ENCODE measurements at regions not wholly inside any gene's neighbourhood (a gene's known extent, or its start where the extent isn't known, plus 50 kb on each side); places are given as distances from the start of the nearest gene placed in this dataset.
A peak's percentile ranks its signal among the peaks of the same experiment; 100 is the strongest.

DNA sequence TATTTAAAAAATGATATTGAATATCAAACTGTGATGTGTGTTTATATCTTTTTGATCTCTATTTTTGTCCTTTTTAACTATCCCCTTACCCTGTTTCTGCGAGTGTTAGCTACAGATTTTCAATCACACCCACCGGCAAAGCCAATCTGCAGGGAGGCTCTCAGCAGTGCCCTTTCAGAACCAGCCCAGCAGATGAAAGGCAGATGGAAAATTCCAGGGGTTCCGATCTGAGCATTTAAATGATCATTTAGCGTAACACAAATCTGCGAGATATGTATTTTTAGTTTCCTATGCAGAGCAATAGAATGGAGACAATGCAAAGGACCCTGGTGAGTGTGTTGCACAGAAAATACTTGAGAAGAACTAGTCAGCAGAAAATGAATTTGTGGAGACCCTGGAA lies 2170.5 kb upstream of the PIK3C3 start:
- Histone ChIP-seq H3K27me3 (replicated peaks in 1 of 4; ENCODE audit: control insufficient read depth in 3 of 4, extremely low read depth in 1 of 4, insufficient read depth in 3 of 4, low read length in 3 of 4) (no peaks in the 10 kb centered on the region), H3K4me2 (ENCODE audit: insufficient read depth in 1 of 2, low read depth in 2 of 2, low read length in 2 of 2) (peak overlapping the region in 1 of 2 experiments; percentile 1; a peak in 2 of 4 replicates), H3K79me1 (ENCODE audit: low read depth, low read length) (no peaks in the 10 kb centered on the region), H3K4me3 (ENCODE audit: extremely low read depth in 1 of 4, insufficient read depth in 2 of 4, low read depth in 3 of 4, low read length in 4 of 4) (no peak overlapping the region), H3K4me1 (replicated peaks in 1 of 4; ENCODE audit: control insufficient read depth in 3 of 4, insufficient read depth in 4 of 4, low read length in 3 of 4) (peaks cover 1 to 14% (median 4%) of the 10 kb centered on the region in 4 experiments; a peak in 3 of 7 replicates), H3K23me2 (ENCODE audit: low read depth, low read length) (no peaks in the 10 kb centered on the region; the same call in 1 of the 2 replicates), H3K36me3 (ENCODE audit: control insufficient read depth in 2 of 4, insufficient read depth in 4 of 4, low read length in 3 of 4) (no peaks in the 10 kb centered on the region), H3K56ac (replicated peaks; ENCODE audit: insufficient read length, low read depth, low read length) (no peak overlapping the region), H3K79me2 (ENCODE audit: control insufficient read depth in 1 of 2, insufficient read depth in 2 of 2, low read length in 2 of 2) (peaks cover 0 to 72% of the 10 kb centered on the region in 2 experiments; a peak in 2 of 4 replicates), H3K18ac (ENCODE audit: extremely low read depth, low read length) (no peak overlapping the region), H2BK20ac (ENCODE audit: low read length) (no peak overlapping the region), H2AK5ac (ENCODE audit: low read depth, low read length) (no peak overlapping the region), H4K91ac (replicated peaks; ENCODE audit: insufficient read length, low read length) (no peak overlapping the region), H4K5ac (ENCODE audit: insufficient read length, low read depth, low read length) (no peak overlapping the region), H3K23ac (ENCODE audit: insufficient read length) (no peak overlapping the region), H4K8ac (ENCODE audit: extremely low read depth, insufficient read depth, low read length) (no peak overlapping the region), H3K27ac (ENCODE audit: low read depth, low read length) (no peak overlapping the region), H3K14ac (ENCODE audit: insufficient read length) (no peak overlapping the region), H3K9me3 (ENCODE audit: insufficient read depth in 2 of 2, low read depth in 1 of 2, low read length in 1 of 2) (no peaks in the 10 kb centered on the region), H2BK15ac (ENCODE audit: low read length) (no peak overlapping the region), H4K20me1 (replicated peaks in 1 of 2; ENCODE audit: control insufficient read depth in 1 of 2, insufficient read depth in 2 of 2, low read length in 2 of 2) (no peaks in the 10 kb centered on the region), H2BK120ac (replicated peaks; ENCODE audit: low read depth, low read length) (no peak overlapping the region), H3K9ac (replicated peaks in 1 of 4; ENCODE audit: extremely low read depth in 1 of 4, low read depth in 3 of 4, low read length in 3 of 4) (no peak overlapping the region), H2BK12ac (ENCODE audit: low read depth, low read length) (no peak overlapping the region), H2BK5ac (ENCODE audit: low read depth, low read length) (no peak overlapping the region), H2AFZ (ENCODE audit: low read length) (no peak overlapping the region), H3K4ac (replicated peaks; ENCODE audit: insufficient read length, low read depth, low read length) (no peak overlapping the region)
- CTCF ChIA-PET (ENCODE audit: partially characterized antibody), result no interaction called here
- TF ChIP-seq KDM4A (IDR thresholded peaks at IDR 0.05; ENCODE audit: low read depth, low read length, severe bottlenecking) (no peak), CHD2 (IDR thresholded peaks at IDR 0.05; ENCODE audit: low read length) (no peak), POLR2AphosphoS5 (IDR thresholded peaks at IDR 0.05; ENCODE audit: low read depth, low read length) (no peak)
- TF ChIP-seq, protein P1, sequence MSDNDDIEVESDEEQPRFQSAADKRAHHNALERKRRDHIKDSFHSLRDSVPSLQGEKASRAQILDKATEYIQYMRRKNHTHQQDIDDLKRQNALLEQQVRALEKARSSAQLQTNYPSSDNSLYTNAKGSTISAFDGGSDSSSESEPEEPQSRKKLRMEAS (IDR thresholded peaks at IDR 0.05), result no peak
- DNase-seq (ENCODE audit: low read depth in 1 of 2, low spot score in 2 of 2) (no peak), FAIRE-seq (no peak)
- POLR2A ChIA-PET (ENCODE audit: partially characterized antibody), result no interaction called here
- 63% methylated on average over 5 of the region's 5 CpGs; no CpG with 5 or more reads in 1 of the 2 experiments for WGBS, 2 experiments (ENCODE audit: extremely low coverage in 1 of 2, insufficient coverage in 1 of 2, insufficient read length in 1 of 2, insufficient replicate concordance in 2 of 2, low coverage in 1 of 2, low lambda C conversion rate in 2 of 2, missing lambda C conversion rate in 1 of 2)

Measured in H1 (cell line).